Skeletal muscle tissue (tissue), 3 donors: ENCODE measurements at regions not wholly inside any gene's neighbourhood (a gene's known extent, or its start where the extent isn't known, plus 50 kb on each side); places are given as distances from the start of the nearest gene placed in this dataset.

Source experiments
- H3K27ac ChIP-seq: one replicate; pipeline ENCODE4 v1.7.0; 2013; ENCODE audit warnings: mild to moderate bottlenecking, low read depth, low read length, inconsistent platforms
- H3K27me3 ChIP-seq, 3 donors: one replicate each; pipeline ENCODE4 v1.7.0; 2013; ENCODE audit warnings: low read length in 3 of 3; ENCODE audit not compliant: control insufficient read depth in 3 of 3, insufficient read depth in 3 of 3
- H3K36me3 ChIP-seq, 3 donors: one replicate each; pipeline ENCODE4 v1.7.0; 2013; ENCODE audit warnings: low read length in 3 of 3; ENCODE audit not compliant: control insufficient read depth in 3 of 3, insufficient read depth in 3 of 3
- H3K4me1 ChIP-seq, 3 donors: one replicate each; pipeline ENCODE4 v1.7.0; 2013; ENCODE audit warnings: low read length in 3 of 3, mild to moderate bottlenecking in 3 of 3; ENCODE audit not compliant: control insufficient read depth in 3 of 3, insufficient read depth in 3 of 3
- H3K4me3 ChIP-seq, 3 donors: one replicate each; pipeline ENCODE4 v1.7.0; 2013; ENCODE audit warnings: low read length in 3 of 3
- H3K9ac ChIP-seq, 3 donors: one replicate each; pipeline ENCODE4 v1.7.0; 2013; ENCODE audit warnings: low read length in 3 of 3, mild to moderate bottlenecking in 3 of 3, moderate library complexity in 2 of 3, low read depth in 1 of 3
- H3K9me3 ChIP-seq, 3 donors: one replicate each; pipeline ENCODE4 v1.7.0; 2013; ENCODE audit warnings: low read length in 3 of 3; ENCODE audit not compliant: control insufficient read depth in 3 of 3
- donor health status: Osteomylitis.

DNA sequence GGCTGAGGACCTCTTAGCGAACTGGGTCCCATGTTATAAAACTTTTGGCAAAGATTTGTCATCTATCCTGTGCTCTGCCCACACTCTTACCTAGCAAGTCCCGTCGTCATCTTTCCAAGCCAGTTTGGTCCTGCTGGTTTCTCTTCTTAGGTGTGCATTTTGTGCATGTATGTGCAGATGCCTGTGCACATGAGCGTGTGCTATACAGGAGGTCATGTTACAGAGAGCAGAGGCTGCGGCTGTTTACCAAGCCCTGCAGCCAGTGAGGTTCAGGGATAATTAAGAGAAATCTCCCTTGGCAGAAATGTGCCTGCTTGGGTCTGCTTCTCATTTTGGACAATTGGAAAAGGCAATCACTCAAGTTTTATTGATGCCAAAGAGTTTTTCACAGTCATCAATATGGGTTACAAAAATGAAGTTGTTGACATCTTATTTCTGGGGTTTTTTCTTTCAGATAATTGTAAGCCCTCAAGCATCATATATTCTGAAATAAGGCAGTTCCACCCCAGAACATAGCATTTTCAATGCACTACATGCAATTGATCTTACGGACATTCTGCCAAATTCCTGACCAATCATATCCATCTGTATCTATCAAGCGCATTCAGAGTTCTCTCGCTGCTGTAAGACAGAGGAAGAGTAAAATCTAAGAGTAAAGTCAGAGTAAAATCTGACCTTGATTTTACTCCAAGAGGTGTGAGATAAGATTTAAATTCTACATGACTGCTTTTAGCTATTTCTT is 361.4 kb upstream of the ZNF32 start:
- H3K4me1 ChIP-seq: peaks cover 13 to 31% (median 21%) of the 10 kb centered on the region in 3 donors
- no peak overlapping the region for H3K9ac ChIP-seq
- no peak overlapping the region for H3K27ac ChIP-seq
- H3K36me3 ChIP-seq: no peaks in the 10 kb centered on the region
- H3K9me3 ChIP-seq: no peaks in the 10 kb centered on the region
- H3K4me3 ChIP-seq: peak overlapping the region in 1 of 3 donors; percentile 29
- H3K27me3 ChIP-seq: peaks cover 0 to 3% (median 0%) of the 10 kb centered on the region in 3 donors

DNA sequence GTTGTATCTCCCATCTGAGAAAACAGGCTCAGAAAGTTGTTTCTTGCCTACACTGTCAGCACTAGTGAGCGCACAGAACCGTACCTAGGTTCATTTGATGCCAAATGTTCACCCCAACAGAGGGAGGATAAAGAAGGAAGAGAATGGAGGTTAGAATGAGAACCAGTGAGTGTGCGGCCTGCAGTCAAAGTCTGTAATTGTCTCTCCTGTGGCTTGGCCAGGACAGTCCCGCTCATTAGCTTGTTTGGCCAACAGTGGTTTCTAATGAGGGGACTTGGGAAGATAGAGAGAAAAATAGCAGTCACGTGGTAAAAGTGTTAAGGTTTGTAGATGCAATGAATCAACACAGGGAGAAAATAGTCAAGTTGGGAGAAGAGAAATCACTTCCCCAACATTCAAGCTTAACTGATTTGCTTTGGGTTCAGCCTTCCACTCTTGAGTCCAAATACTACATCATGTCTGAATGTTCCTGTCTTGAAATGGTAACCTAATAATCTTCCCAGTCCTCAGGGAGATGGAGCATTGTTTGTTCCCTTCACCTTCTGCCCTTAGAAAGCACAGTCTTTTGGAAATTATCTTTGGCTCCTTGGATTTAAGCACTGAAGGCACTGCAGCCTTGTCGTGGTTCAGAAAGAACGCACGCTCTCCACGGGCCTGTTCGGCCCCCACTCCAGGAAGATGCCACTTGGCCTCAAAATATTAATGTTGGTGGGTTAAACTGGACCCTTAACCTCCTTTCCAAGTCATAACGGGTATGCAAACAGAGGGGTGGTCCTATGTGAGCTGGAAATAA is 360.4 kb upstream of the ZNF32 start:
- Histone ChIP-seq H3K36me3 (no peaks in the 10 kb centered on the region), H3K27me3 (peaks cover 0 to 3% (median 0%) of the 10 kb centered on the region in 3 donors), H3K9me3 (no peaks in the 10 kb centered on the region), H3K9ac (no peak overlapping the region), H3K4me1 (peaks cover 13 to 31% (median 19%) of the 10 kb centered on the region in 3 donors), H3K27ac (peak overlapping the region; percentile 69), H3K4me3 (no peak overlapping the region)

DNA sequence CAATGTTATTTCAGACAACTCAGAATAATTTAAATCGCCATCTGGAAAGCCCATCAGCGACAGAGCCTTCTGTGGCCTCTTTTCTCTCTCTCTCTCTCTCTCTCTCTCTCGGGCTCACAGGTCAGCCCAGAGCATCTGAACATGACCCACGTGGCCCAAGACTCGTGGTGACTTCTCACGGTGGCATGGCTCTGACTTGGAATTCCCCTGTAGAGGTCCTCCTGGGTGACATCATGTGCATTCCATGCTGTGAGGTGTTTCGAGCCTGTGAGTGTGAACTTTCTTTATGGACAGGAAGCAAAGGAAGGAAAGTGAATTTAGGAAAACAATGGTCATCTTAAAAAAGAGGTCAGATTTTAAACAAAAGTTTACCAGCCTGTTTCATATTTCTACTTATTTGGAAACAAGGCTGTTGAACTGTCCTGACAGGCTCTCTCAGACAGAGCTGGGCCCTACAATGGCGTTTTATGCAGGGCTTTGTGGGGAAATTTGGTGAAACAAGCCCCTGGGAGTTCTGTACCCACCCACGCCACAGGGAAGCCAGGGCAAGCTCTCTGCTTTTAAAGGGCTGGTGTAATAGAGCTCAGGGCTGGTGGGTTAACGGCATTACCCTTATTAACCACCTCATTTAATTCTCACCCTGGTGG is 359.7 kb upstream of the ZNF32 start:
- peaks cover 0 to 3% (median 0%) of the 10 kb centered on the region in 3 donors for H3K27me3 ChIP-seq
- peak overlapping the region; percentile 69 for H3K27ac ChIP-seq
- no peaks in the 10 kb centered on the region for H3K36me3 ChIP-seq
- no peak overlapping the region for H3K4me3 ChIP-seq
- H3K4me1 ChIP-seq: peaks cover 13 to 31% (median 19%) of the 10 kb centered on the region in 3 donors
- no peaks in the 10 kb centered on the region for H3K9me3 ChIP-seq
- no peak overlapping the region for H3K9ac ChIP-seq

DNA sequence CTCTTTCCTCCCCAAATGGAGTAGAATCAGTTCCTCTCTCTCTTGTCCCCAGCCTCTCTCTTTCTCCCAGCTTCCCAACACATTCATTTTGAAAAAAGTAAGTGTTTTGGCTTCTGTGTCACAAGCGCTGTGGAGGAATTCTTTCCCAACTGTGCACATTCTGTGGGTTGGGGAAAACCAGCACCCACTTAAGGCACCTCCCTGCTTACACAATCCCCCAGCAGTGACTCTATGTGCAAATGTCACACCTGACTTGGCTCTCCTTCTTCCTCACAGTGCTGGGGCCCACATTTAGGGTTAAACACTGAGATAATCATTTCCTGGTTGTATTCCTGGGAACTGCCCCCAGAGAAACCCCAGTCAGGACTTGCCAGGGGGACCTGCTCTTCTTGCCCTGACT is 358.1 kb upstream of the ZNF32 start:
- Histone ChIP-seq H3K9ac (no peak overlapping the region), H3K9me3 (no peaks in the 10 kb centered on the region), H3K27me3 (peaks cover 0 to 3% (median 0%) of the 10 kb centered on the region in 3 donors), H3K36me3 (no peaks in the 10 kb centered on the region), H3K4me3 (no peak overlapping the region), H3K27ac (no peak overlapping the region), H3K4me1 (peaks cover 13 to 31% (median 16%) of the 10 kb centered on the region in 3 donors)

DNA sequence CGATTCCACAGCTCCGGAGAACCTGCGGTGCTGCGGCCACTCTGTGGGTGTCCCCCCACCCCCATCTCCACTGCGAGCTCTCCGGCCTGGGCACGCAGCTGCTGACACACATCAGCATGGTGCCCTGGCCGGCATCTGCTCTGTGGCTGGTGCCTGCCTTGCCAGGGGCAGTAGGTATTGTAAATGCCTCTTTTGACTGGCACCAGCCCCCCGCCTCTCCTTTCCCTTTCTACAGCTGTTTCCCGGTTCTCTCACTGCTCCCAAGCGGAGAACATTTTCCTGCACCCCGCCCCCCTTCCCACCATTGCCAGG is 357.1 kb upstream of the ZNF32 start:
- Histone ChIP-seq H3K9ac (no peak overlapping the region), H3K27ac (no peak overlapping the region)

DNA sequence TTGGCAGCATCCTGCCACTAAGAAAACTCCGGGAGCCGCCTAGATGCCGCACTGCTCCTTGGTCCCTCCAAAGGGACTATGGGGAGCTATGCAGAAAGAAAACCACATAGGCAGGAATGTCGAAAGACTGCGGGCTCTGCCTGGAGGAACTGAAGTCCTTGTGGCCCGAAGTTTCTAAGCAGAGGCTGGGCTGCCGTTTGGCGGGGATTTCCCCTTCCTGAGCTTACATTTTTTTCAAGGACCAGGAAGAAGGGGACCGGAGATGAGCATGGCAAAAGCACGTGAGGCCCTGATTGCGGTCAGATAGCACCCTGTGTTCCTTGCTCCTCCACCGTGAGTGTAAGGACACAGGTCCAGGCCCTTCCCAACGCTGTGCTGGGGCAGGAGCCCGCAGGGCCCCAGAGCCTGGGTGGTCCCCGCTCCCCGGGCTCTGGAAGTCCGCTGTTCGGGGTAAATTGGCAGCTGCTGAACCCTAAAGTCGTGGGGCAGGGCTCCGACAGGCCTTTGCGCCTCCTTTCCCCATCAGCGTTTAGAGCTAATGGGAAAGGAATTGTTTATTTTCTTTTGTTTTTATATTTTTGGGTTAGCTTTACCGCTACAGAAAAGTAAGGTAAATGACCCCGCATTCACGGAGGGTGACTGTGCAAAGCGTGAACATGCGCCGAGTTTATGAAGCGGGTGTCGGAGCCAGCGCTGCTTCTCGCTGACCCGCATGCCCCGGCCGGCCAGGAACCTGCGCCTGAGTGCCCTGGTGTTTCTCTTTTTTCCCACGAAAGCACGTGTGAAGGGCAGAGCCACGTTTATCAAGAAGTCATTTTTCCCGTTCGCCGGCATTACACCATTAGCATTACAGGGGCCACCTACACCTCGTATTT is 356.5 kb upstream of the ZNF32 start:
- H3K36me3 ChIP-seq: no peaks in the 10 kb centered on the region
- H3K9me3 ChIP-seq: no peaks in the 10 kb centered on the region
- no peak overlapping the region for H3K27ac ChIP-seq
- H3K4me3 ChIP-seq: no peak overlapping the region
- no peak overlapping the region for H3K9ac ChIP-seq
- peaks cover 0 to 3% (median 0%) of the 10 kb centered on the region in 3 donors for H3K27me3 ChIP-seq
- peaks cover 9 to 22% (median 11%) of the 10 kb centered on the region in 3 donors for H3K4me1 ChIP-seq

More for the DNA sequence above, 357.1 kb upstream of the ZNF32 start:
- Histone ChIP-seq H3K27me3 (peaks cover 0 to 3% (median 0%) of the 10 kb centered on the region in 3 donors), H3K36me3 (no peaks in the 10 kb centered on the region), H3K4me1 (peaks cover 11 to 27% (median 13%) of the 10 kb centered on the region in 3 donors), H3K4me3 (no peak overlapping the region), H3K9me3 (no peaks in the 10 kb centered on the region)

DNA sequence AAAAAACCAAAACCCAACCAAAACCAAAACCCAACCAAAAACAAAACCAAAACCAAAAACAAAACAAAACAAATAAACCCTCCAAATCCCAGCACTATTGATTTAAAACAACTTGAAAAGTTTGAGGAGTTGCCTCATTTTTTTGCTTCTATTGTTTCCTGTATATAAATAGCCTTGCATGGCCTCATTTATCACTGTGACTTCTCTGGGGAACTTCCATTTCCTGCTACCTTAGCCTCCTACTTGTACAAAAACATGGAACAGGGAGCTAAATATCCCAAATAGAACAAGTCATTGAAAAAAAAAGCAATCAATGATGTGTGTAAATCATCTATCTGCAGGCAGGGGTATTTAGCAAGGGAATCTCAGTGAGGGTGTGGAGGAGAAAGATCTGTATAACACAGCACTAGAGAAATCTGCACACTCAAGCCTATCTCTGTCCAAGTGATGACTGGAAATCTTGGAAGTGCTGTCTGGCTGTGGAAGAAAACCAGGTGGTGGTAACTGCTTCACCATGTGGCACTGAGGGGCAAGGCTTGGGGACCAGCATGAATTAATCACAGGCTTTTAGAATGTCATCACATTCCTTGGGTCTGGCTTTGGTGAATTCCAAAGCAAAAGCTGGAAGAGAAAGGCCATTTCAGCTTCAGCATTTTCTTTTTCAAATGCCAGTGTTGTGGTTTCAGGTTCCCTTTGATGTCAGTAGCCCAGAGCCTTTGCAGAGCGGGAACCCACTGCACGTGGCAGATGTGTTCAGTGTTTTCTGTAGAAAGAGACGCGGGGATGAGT is 349.5 kb upstream of the ZNF32 start:
- Histone ChIP-seq H3K27me3 (no peaks in the 10 kb centered on the region), H3K36me3 (no peaks in the 10 kb centered on the region), H3K4me1 (peaks cover 2 to 8% (median 3%) of the 10 kb centered on the region in 3 donors), H3K4me3 (no peak overlapping the region), H3K9me3 (no peaks in the 10 kb centered on the region), H3K27ac (no peak overlapping the region), H3K9ac (no peak overlapping the region)

DNA sequence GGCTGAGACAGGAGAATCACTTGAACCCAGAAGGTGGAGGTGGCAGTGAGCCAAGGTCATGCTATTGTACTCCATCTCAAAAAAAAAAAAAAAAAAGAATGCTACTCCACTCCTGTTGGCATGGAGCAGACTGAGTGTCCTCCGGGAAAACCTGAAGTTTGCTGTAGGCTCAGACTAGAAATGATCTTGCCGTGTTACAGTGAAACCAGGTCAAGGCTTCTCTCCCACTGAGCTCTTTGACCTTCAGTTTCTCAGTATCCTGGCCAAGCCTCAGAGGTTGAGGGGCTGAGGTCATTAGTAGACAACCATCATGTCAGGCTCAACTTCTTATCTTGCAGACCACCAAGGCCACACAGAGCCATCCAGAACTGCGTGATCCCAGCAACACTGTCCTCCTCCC is 348.6 kb upstream of the ZNF32 start:
- Histone ChIP-seq H3K9ac (no peak overlapping the region), H3K27ac (no peak overlapping the region), H3K4me3 (no peak overlapping the region)

DNA sequence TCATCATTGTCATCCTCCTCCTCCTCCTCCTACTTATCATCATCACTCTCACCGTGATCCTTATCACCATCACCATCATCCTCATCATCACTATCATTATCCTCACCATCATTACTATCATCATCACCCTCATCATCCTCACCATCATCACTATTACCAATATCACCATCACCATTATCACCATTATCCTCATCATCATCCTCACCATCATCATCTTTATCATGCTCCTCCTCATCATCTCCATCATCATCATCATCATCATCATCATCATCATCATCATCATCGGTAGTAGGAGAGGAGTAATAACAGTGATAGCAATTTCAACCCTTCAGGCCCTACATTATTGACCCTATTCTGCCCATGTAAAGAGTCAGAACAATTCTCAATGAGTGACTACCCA is 345.9 kb upstream of the ZNF32 start:
- H3K27me3 ChIP-seq: no peaks in the 10 kb centered on the region
- no peak overlapping the region for H3K9ac ChIP-seq
- no peaks in the 10 kb centered on the region for H3K9me3 ChIP-seq
- H3K4me3 ChIP-seq: no peak overlapping the region
- no peaks in the 10 kb centered on the region for H3K36me3 ChIP-seq
- peaks cover 2 to 8% (median 3%) of the 10 kb centered on the region in 3 donors for H3K4me1 ChIP-seq
- no peak overlapping the region for H3K27ac ChIP-seq

More for the DNA sequence above, 348.6 kb upstream of the ZNF32 start:
- Histone ChIP-seq H3K4me1 (peaks cover 2 to 8% (median 3%) of the 10 kb centered on the region in 3 donors), H3K9me3 (no peaks in the 10 kb centered on the region), H3K36me3 (no peaks in the 10 kb centered on the region), H3K27me3 (no peaks in the 10 kb centered on the region)
